Subcutaneous abdominal adipose tissue (tissue), 5 donors: ENCODE measurements at regions not wholly inside any gene's neighbourhood (a gene's known extent, or its start where the extent isn't known, plus 50 kb on each side); places are given as distances from the start of the nearest gene placed in this dataset.

ENCODE experiments used
- H3K27ac ChIP-seq: one replicate; pipeline ENCODE4 v1.7.0; 2013; ENCODE audit warnings: low read depth, mild to moderate bottlenecking, inconsistent platforms, low read length, moderate library complexity
- H3K27me3 ChIP-seq, 5 donors: one replicate each; pipeline ENCODE4 v1.7.0; 2013; ENCODE audit warnings: low read length in 5 of 5, inconsistent platforms in 1 of 5; ENCODE audit not compliant: control insufficient read depth in 5 of 5, insufficient read depth in 4 of 5
- H3K36me3 ChIP-seq, 5 donors: one replicate each; pipeline ENCODE4 v1.7.0; 2013; ENCODE audit warnings: low read length in 5 of 5; ENCODE audit not compliant: control insufficient read depth in 5 of 5, insufficient read depth in 5 of 5
- H3K4me1 ChIP-seq, 5 donors: one replicate each; pipeline ENCODE4 v1.7.0; 2013; ENCODE audit warnings: low read length in 5 of 5, mild to moderate bottlenecking in 3 of 5, moderate library complexity in 1 of 5; ENCODE audit not compliant: control insufficient read depth in 5 of 5, insufficient read depth in 5 of 5
- H3K4me3 ChIP-seq, 5 donors: one replicate each; pipeline ENCODE4 v1.7.0; 2013; ENCODE audit warnings: low read length in 5 of 5, low read depth in 1 of 5
- H3K9ac ChIP-seq, 5 donors: one replicate each; pipeline ENCODE4 v1.7.0; 2013; ENCODE audit warnings: low read length in 5 of 5, mild to moderate bottlenecking in 4 of 5, moderate library complexity in 3 of 5
- H3K9me3 ChIP-seq, 5 donors: one replicate each; pipeline ENCODE4 v1.7.0; 2013; ENCODE audit warnings: low read length in 5 of 5; ENCODE audit not compliant: control insufficient read depth in 5 of 5
- donor health status: healthy.
- donor health status: healthy.
- donor health status: healthy.
- donor health status: healthy.
- donor health status: healthy.

- Histone ChIP-seq H3K9me3 (no peaks in the 10 kb centered on the region), H3K27ac (no peak overlapping the region), H3K27me3 (no peaks in the 10 kb centered on the region), H3K36me3 (no peaks in the 10 kb centered on the region), H3K9ac (no peak overlapping the region), H3K4me3 (no peak overlapping the region), H3K4me1 (no peaks in the 10 kb centered on the region)
These were observed 72.3 kb upstream of the POU2AF2 start for GRCh38 chr11:111173221-111173620.

DNA sequence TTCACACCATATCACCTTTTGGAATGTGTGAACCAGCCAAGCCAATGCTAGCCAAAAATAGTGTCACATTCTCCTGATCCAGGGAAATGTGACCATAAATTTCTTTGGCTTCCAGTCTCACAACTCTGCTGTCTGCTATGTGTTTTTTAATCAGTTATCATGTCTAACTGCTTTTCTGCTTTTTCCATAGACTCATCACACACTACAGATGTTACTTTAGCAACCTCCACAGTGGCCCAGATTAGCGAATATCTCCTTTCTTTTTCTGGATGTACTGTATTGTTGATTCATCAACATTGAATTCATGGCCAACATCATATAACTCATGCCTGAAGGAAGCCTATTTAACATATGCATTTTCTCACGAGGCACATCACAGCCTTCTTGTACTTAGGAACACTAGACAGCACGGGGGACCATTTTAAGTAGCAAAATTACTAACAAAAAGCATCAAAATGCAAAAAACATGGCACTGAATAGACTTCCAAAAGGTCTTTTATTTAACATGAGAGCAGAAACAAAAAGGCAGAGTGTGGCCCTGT is 73.1 kb upstream of the POU2AF2 start:
- H3K4me1 ChIP-seq: no peaks in the 10 kb centered on the region
- H3K27ac ChIP-seq: no peak overlapping the region
- H3K4me3 ChIP-seq: no peak overlapping the region
- no peaks in the 10 kb centered on the region for H3K36me3 ChIP-seq
- H3K9ac ChIP-seq: no peak overlapping the region
- H3K27me3 ChIP-seq: no peaks in the 10 kb centered on the region
- H3K9me3 ChIP-seq: no peaks in the 10 kb centered on the region

DNA sequence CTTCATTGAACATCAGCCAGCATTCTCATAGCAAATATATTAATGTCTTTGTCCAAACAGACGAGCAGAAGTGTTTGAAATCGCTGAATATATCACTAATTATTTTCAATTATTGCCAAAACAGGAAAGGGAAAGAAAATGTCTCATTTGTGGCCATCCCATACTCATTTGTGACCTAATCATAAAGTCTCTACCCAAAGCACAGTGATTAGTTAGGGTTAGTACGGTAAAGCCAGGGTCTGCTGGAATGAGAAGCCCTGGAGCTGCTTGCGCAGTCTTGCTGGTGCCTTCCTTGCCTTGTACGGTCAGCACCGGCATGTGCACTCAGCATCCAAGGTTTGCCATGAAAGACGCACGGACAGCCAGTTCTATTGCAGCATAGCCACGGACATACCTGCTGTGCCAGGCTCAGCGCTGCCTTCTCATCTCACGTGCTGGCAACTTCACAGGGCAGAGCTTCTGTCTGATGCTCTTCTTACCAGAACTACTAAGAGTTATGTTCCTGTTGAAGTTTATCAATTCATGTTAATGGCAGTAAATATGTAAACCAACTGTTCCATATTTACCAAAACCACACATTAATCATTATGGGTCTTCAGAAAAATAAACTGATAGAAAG is 74.7 kb upstream of the POU2AF2 start:
- H3K4me1 ChIP-seq: no peaks in the 10 kb centered on the region
- no peaks in the 10 kb centered on the region for H3K27me3 ChIP-seq
- H3K27ac ChIP-seq: no peak overlapping the region
- no peaks in the 10 kb centered on the region for H3K9me3 ChIP-seq
- H3K9ac ChIP-seq: no peak overlapping the region
- H3K4me3 ChIP-seq: no peak overlapping the region
- no peaks in the 10 kb centered on the region for H3K36me3 ChIP-seq

- H3K4me1 ChIP-seq: no peaks in the 10 kb centered on the region
- no peaks in the 10 kb centered on the region for H3K36me3 ChIP-seq
- no peaks in the 10 kb centered on the region for H3K9me3 ChIP-seq
- H3K27me3 ChIP-seq: no peaks in the 10 kb centered on the region
- H3K4me3 ChIP-seq: no peak overlapping the region
- H3K27ac ChIP-seq: no peak overlapping the region
- H3K9ac ChIP-seq: no peak overlapping the region
These were observed 76.2 kb upstream of the POU2AF2 start for GRCh38 chr11:111169367-111169766.

DNA sequence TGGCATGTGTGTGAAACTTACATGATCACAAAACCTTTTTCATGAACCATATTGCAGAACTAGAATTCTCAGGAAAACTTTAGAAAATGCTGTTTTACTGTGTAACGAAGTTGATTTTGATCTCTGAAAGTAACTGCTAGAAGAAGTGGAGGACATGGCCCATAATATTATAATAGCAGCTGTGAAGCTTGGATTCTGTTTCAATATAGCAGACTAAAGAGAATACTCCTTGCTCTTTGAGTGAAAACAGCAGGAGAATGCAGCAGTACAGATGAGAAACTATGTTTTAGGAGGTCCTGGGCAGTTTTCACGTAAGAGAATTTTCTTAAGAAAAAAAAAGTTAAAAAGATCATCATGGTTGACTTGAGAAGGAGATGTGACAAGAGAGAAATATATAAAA is 76.7 kb upstream of the POU2AF2 start:
- H3K4me1 ChIP-seq: no peaks in the 10 kb centered on the region
- no peaks in the 10 kb centered on the region for H3K9me3 ChIP-seq
- no peaks in the 10 kb centered on the region for H3K27me3 ChIP-seq
- no peak overlapping the region for H3K9ac ChIP-seq
- no peak overlapping the region for H3K27ac ChIP-seq
- H3K4me3 ChIP-seq: no peak overlapping the region
- no peaks in the 10 kb centered on the region for H3K36me3 ChIP-seq

DNA sequence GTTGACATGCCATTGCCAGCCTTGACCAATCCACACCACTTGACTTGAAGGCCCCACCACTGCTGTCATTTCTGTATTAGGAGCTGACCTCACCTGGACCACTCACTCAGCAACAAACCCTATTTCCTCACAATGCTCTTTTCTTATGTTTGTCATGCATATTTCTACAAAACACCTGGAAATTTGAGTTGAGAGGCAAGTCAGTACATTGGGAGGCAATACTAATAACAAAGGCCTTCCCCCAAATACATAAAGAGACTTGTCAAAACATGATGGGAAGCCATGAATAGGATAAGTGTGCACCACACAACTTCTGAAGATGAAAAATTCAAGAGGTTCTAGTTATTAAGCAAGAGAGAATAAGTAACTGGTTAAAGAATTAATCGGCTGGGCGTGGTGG is 77.9 kb upstream of the POU2AF2 start:
- H3K4me3 ChIP-seq: no peak overlapping the region
- no peaks in the 10 kb centered on the region for H3K9me3 ChIP-seq
- no peak overlapping the region for H3K9ac ChIP-seq
- no peaks in the 10 kb centered on the region for H3K4me1 ChIP-seq
- H3K27me3 ChIP-seq: no peaks in the 10 kb centered on the region
- H3K27ac ChIP-seq: no peak overlapping the region
- no peaks in the 10 kb centered on the region for H3K36me3 ChIP-seq

DNA sequence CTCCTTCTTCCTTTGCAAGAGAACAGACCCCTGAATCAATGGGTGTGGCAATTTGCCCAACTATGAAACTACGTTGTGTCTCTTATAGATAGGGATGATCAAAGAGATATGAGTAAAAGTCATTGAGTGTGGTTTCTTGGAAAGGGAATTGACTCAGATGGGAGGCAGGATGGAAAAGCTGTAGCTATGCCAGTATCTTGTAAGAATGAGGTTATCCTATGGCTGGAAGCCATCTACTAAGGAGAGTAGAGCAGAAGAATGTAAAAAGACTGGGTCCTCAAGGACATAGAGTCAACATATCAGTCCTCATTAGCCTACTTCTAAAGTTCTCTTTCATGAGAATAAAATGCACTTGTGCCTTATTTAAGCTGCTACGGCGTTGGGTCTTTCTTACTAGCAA is 78.9 kb upstream of the POU2AF2 start:
- Histone ChIP-seq H3K27ac (no peak overlapping the region), H3K4me1 (no peaks in the 10 kb centered on the region), H3K9me3 (no peaks in the 10 kb centered on the region), H3K36me3 (no peaks in the 10 kb centered on the region), H3K9ac (no peak overlapping the region), H3K4me3 (no peak overlapping the region), H3K27me3 (no peaks in the 10 kb centered on the region)

DNA sequence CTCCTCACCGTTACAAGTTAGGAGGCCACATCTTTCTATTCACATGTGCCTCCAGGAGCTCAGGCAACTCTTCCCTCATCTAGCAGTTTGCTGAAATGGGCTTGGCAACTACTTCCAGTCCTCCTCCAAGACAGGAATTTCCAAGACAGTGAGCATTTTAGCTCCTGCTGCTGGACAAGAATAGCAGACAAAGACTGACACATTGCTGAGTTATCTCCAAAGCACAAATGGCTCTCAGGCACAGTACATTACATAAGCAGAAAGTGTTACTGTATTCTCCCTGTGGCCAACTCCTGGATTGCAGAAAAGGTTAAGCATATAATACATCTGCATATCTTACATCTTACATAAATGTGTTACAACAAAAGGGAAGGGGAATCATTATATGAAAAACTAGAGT is 83.2 kb upstream of the POU2AF2 start:
- Histone ChIP-seq H3K9ac (no peak overlapping the region), H3K4me1 (no peaks in the 10 kb centered on the region), H3K4me3 (no peak overlapping the region), H3K9me3 (no peaks in the 10 kb centered on the region), H3K27ac (no peak overlapping the region), H3K36me3 (no peaks in the 10 kb centered on the region), H3K27me3 (no peaks in the 10 kb centered on the region)

- H3K27me3 ChIP-seq: no peaks in the 10 kb centered on the region
- H3K9me3 ChIP-seq: no peaks in the 10 kb centered on the region
- H3K36me3 ChIP-seq: no peaks in the 10 kb centered on the region
- no peak overlapping the region for H3K9ac ChIP-seq
- no peak overlapping the region for H3K27ac ChIP-seq
- no peaks in the 10 kb centered on the region for H3K4me1 ChIP-seq
- H3K4me3 ChIP-seq: no peak overlapping the region
These were observed 88.0 kb upstream of the POU2AF2 start for GRCh38 chr11:111157571-111157970.

DNA sequence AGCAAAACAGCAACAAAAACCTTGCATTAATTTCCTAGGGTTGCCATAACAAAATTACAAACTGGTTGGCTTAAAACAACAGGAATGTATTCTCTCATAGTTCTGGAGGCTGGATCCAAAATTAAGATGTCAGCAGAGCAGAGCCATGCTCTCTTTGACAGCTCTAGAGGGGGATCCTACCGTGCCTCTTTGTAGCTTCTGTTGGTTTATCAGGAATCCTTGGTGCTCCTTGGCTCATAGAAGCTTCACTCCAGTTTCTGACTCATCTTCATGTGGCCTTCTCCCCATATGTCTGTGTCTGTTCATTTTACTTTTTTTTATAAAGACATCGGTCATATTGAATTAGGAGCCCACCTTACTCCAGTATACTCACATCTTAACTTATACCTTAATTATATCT is 90.5 kb upstream of the POU2AF2 start:
- no peaks in the 10 kb centered on the region for H3K36me3 ChIP-seq
- no peaks in the 10 kb centered on the region for H3K27me3 ChIP-seq

DNA sequence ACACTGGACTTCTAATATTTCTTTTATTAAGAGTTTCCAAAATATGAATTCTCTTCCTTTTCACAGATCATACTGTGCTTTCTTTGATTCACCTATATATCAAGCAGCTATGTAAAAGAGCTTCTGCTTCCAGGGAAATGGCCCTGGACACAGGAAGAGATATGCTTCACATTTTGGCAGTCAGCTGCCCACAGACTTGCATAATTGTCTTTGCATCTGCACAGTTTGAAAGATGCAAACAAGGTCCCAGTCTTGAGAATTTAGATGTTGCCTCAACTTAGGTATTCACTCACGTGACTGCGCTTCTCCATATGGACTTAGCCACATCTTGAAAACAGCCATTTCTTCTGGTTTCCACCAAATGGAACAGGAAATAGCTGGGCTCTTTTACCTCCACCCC is 92.3 kb upstream of the POU2AF2 start:
- no peaks in the 10 kb centered on the region for H3K9me3 ChIP-seq
- no peaks in the 10 kb centered on the region for H3K36me3 ChIP-seq
- no peaks in the 10 kb centered on the region for H3K4me1 ChIP-seq
- H3K27me3 ChIP-seq: no peaks in the 10 kb centered on the region
- no peak overlapping the region for H3K4me3 ChIP-seq
- no peak overlapping the region for H3K9ac ChIP-seq
- H3K27ac ChIP-seq: no peak overlapping the region

More for the DNA sequence above, 90.5 kb upstream of the POU2AF2 start:
- no peaks in the 10 kb centered on the region for H3K9me3 ChIP-seq
- H3K9ac ChIP-seq: no peak overlapping the region
- H3K4me1 ChIP-seq: no peaks in the 10 kb centered on the region
- H3K27ac ChIP-seq: no peak overlapping the region
- no peak overlapping the region for H3K4me3 ChIP-seq
